ENCODE measurements at regions not wholly inside any gene's neighbourhood (a gene's known extent, or its start where the extent isn't known, plus 50 kb on each side); places are given as distances from the start of the nearest gene placed in this dataset.
"Not testable (repeated sequence)": the region's sequence is repeated elsewhere in the genome, so short reads cannot be mapped to it uniquely, and the experiment has no call there.

GRCh38 chr9:87781331-87781730, 55.4 kb downstream of the CTSL start:
- no peaks in the 10 kb centered on the region for H3K4me1 ChIP-seq (ENCODE audit: control insufficient read depth in 2 of 2, insufficient read depth in 2 of 2, low read length in 2 of 2)
- H3K27me3 ChIP-seq (ENCODE audit: control insufficient read depth in 2 of 2, insufficient read depth in 2 of 2, low read length in 2 of 2): no peaks in the 10 kb centered on the region
- no peak overlapping the region for H3K27ac ChIP-seq (ENCODE audit: low read depth in 2 of 2, low read length in 2 of 2)
- no peak overlapping the region for H3K9ac ChIP-seq (ENCODE audit: low read depth in 1 of 2, low read length in 2 of 2)
- no peaks in the 10 kb centered on the region for H3K9me3 ChIP-seq (ENCODE audit: control insufficient read depth in 2 of 2, low read length in 2 of 2)
- H3K36me3 ChIP-seq (ENCODE audit: control insufficient read depth in 2 of 2, insufficient read depth in 2 of 2, low read length in 2 of 2): no peaks in the 10 kb centered on the region
- no peak overlapping the region for H3K4me3 ChIP-seq (ENCODE audit: low read length in 2 of 2)

GRCh38 chr9:87783180-87783579, 57.3 kb downstream of the CTSL start:
- no peaks in the 10 kb centered on the region for H3K4me1 ChIP-seq (ENCODE audit: control insufficient read depth in 2 of 2, insufficient read depth in 2 of 2, low read length in 2 of 2)
- H3K36me3 ChIP-seq (ENCODE audit: control insufficient read depth in 2 of 2, insufficient read depth in 2 of 2, low read length in 2 of 2): no peaks in the 10 kb centered on the region
- H3K4me3 ChIP-seq (ENCODE audit: low read length in 2 of 2): no peak overlapping the region
- no peaks in the 10 kb centered on the region for H3K9me3 ChIP-seq (ENCODE audit: control insufficient read depth in 2 of 2, low read length in 2 of 2)
- H3K27ac ChIP-seq (ENCODE audit: low read depth in 2 of 2, low read length in 2 of 2): no peak overlapping the region
- H3K9ac ChIP-seq (ENCODE audit: low read depth in 1 of 2, low read length in 2 of 2): no peak overlapping the region
- H3K27me3 ChIP-seq (ENCODE audit: control insufficient read depth in 2 of 2, insufficient read depth in 2 of 2, low read length in 2 of 2): no peaks in the 10 kb centered on the region

GRCh38 chr9:87785315-87785970, 59.5 kb downstream of the CTSL start:
- H3K9ac ChIP-seq (ENCODE audit: low read depth in 1 of 2, low read length in 2 of 2); H3K9me3 ChIP-seq (ENCODE audit: control insufficient read depth in 2 of 2, low read length in 2 of 2); H3K4me1 ChIP-seq (ENCODE audit: control insufficient read depth in 2 of 2, insufficient read depth in 2 of 2, low read length in 2 of 2); H3K4me3 ChIP-seq (ENCODE audit: low read length in 2 of 2); H3K36me3 ChIP-seq (ENCODE audit: control insufficient read depth in 2 of 2, insufficient read depth in 2 of 2, low read length in 2 of 2); H3K27me3 ChIP-seq (ENCODE audit: control insufficient read depth in 2 of 2, insufficient read depth in 2 of 2, low read length in 2 of 2); H3K27ac ChIP-seq (ENCODE audit: low read depth in 2 of 2, low read length in 2 of 2): not testable (repeated sequence)

GRCh38 chr9:87786423-87786822, 60.5 kb downstream of the CTSL start:
- no peaks in the 10 kb centered on the region for H3K4me1 ChIP-seq (ENCODE audit: control insufficient read depth in 2 of 2, insufficient read depth in 2 of 2, low read length in 2 of 2)
- H3K4me3 ChIP-seq (ENCODE audit: low read length in 2 of 2): no peak overlapping the region
- H3K27me3 ChIP-seq (ENCODE audit: control insufficient read depth in 2 of 2, insufficient read depth in 2 of 2, low read length in 2 of 2): no peaks in the 10 kb centered on the region
- H3K27ac ChIP-seq (ENCODE audit: low read depth in 2 of 2, low read length in 2 of 2): no peak overlapping the region
- H3K36me3 ChIP-seq (ENCODE audit: control insufficient read depth in 2 of 2, insufficient read depth in 2 of 2, low read length in 2 of 2): no peaks in the 10 kb centered on the region
- no peaks in the 10 kb centered on the region for H3K9me3 ChIP-seq (ENCODE audit: control insufficient read depth in 2 of 2, low read length in 2 of 2)
- no peak overlapping the region for H3K9ac ChIP-seq (ENCODE audit: low read depth in 1 of 2, low read length in 2 of 2)

DNA sequence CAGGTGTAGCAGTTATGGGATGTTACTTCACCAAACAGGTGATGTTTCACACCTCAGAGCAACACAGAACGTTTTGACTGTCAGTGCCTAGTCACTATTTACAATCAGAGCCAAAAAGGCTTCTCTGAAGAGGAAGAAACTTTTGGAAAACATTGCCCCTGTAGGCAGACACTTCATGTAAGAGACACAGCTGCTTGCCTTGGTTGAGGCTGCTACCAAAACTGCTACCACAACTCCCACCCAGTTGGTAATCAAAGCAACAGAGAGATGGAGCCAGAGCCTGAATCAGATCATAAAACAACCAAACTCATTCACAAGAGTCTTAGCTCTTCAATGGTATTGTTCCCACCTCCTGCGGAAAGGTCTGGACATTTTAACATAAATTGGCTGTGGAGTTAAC, 61.0 kb downstream of the CTSL start:
- Histone ChIP-seq H3K4me3 (ENCODE audit: low read length in 2 of 2) (no peak overlapping the region), H3K27me3 (ENCODE audit: control insufficient read depth in 2 of 2, insufficient read depth in 2 of 2, low read length in 2 of 2) (no peaks in the 10 kb centered on the region), H3K9me3 (ENCODE audit: control insufficient read depth in 2 of 2, low read length in 2 of 2) (no peaks in the 10 kb centered on the region), H3K9ac (ENCODE audit: low read depth in 1 of 2, low read length in 2 of 2) (no peak overlapping the region), H3K36me3 (ENCODE audit: control insufficient read depth in 2 of 2, insufficient read depth in 2 of 2, low read length in 2 of 2) (no peaks in the 10 kb centered on the region), H3K27ac (ENCODE audit: low read depth in 2 of 2, low read length in 2 of 2) (no peak overlapping the region), H3K4me1 (ENCODE audit: control insufficient read depth in 2 of 2, insufficient read depth in 2 of 2, low read length in 2 of 2) (no peaks in the 10 kb centered on the region)

DNA sequence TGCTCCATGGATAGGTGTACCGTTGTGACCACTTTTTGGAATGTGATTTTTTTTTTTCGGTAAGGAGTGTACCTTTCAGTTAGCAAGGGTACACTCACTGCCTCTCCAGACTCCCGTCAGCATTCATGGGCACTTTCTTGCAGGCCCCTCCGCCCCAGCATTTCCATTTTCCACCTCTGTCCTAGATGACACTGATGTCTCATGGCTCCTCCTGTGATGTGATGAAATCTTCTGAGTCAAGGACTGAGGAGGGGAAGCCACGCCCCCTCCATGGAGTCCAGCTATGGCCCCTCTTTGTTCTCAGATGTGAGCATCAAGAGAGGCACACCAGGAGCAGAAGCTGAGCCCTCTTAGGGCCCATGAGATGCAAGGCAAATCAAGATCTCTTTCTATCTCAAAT, 61.8 kb downstream of the CTSL start:
- Histone ChIP-seq H3K27ac (ENCODE audit: low read depth in 2 of 2, low read length in 2 of 2) (no peak overlapping the region), H3K4me3 (ENCODE audit: low read length in 2 of 2) (no peak overlapping the region), H3K9ac (ENCODE audit: low read depth in 1 of 2, low read length in 2 of 2) (no peak overlapping the region), H3K27me3 (ENCODE audit: control insufficient read depth in 2 of 2, insufficient read depth in 2 of 2, low read length in 2 of 2) (no peaks in the 10 kb centered on the region), H3K36me3 (ENCODE audit: control insufficient read depth in 2 of 2, insufficient read depth in 2 of 2, low read length in 2 of 2) (no peaks in the 10 kb centered on the region), H3K4me1 (ENCODE audit: control insufficient read depth in 2 of 2, insufficient read depth in 2 of 2, low read length in 2 of 2) (no peaks in the 10 kb centered on the region), H3K9me3 (ENCODE audit: control insufficient read depth in 2 of 2, low read length in 2 of 2) (no peaks in the 10 kb centered on the region)

DNA sequence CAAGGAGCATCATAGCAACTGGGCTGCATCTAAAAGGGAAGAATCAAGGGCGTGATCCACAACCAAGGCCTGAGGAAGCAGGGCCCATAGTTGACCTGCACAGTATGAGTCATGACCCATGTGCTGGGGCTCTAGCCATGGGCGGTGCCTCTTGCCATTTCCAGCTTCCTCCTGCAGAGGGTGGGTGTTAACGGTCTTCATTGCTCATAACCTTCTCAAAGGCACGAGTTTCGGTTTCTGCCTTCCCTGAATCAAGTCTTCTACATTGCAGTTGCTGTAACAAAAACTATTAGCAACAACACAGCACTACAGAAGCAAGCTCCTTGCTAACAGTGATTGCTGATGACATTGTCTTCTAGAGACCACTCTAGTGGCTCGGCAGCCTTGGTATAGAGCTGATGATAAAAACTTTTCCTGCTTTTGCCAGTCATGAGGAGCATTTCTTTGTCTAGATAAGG, 66.9 kb downstream of the CTSL start:
- Histone ChIP-seq H3K4me1 (ENCODE audit: control insufficient read depth in 2 of 2, insufficient read depth in 2 of 2, low read length in 2 of 2) (no peaks in the 10 kb centered on the region), H3K9me3 (ENCODE audit: control insufficient read depth in 2 of 2, low read length in 2 of 2) (no peaks in the 10 kb centered on the region), H3K27me3 (ENCODE audit: control insufficient read depth in 2 of 2, insufficient read depth in 2 of 2, low read length in 2 of 2) (no peaks in the 10 kb centered on the region), H3K27ac (ENCODE audit: low read depth in 2 of 2, low read length in 2 of 2) (peak overlapping the region; percentile 35 to 49), H3K36me3 (ENCODE audit: control insufficient read depth in 2 of 2, insufficient read depth in 2 of 2, low read length in 2 of 2) (no peaks in the 10 kb centered on the region), H3K9ac (ENCODE audit: low read depth in 1 of 2, low read length in 2 of 2) (no peak overlapping the region), H3K4me3 (ENCODE audit: low read length in 2 of 2) (no peak overlapping the region)

- Histone ChIP-seq H3K4me1 (ENCODE audit: control insufficient read depth in 2 of 2, insufficient read depth in 2 of 2, low read length in 2 of 2) (no peaks in the 10 kb centered on the region), H3K27ac (ENCODE audit: low read depth in 2 of 2, low read length in 2 of 2) (peak overlapping the region; percentile 35 to 49), H3K27me3 (ENCODE audit: control insufficient read depth in 2 of 2, insufficient read depth in 2 of 2, low read length in 2 of 2) (no peaks in the 10 kb centered on the region), H3K36me3 (ENCODE audit: control insufficient read depth in 2 of 2, insufficient read depth in 2 of 2, low read length in 2 of 2) (no peaks in the 10 kb centered on the region), H3K4me3 (ENCODE audit: low read length in 2 of 2) (no peak overlapping the region), H3K9ac (ENCODE audit: low read depth in 1 of 2, low read length in 2 of 2) (no peak overlapping the region), H3K9me3 (ENCODE audit: control insufficient read depth in 2 of 2, low read length in 2 of 2) (no peaks in the 10 kb centered on the region)
Measured at GRCh38 chr9:87793292-87793691, 67.4 kb downstream of the CTSL start.

GRCh38 chr9:87795178-87795577, 69.3 kb downstream of the CTSL start:
- Histone ChIP-seq H3K9me3 (ENCODE audit: control insufficient read depth in 2 of 2, low read length in 2 of 2) (no peaks in the 10 kb centered on the region), H3K36me3 (ENCODE audit: control insufficient read depth in 2 of 2, insufficient read depth in 2 of 2, low read length in 2 of 2) (no peaks in the 10 kb centered on the region), H3K4me1 (ENCODE audit: control insufficient read depth in 2 of 2, insufficient read depth in 2 of 2, low read length in 2 of 2) (no peaks in the 10 kb centered on the region), H3K27ac (ENCODE audit: low read depth in 2 of 2, low read length in 2 of 2) (no peak overlapping the region), H3K9ac (ENCODE audit: low read depth in 1 of 2, low read length in 2 of 2) (no peak overlapping the region), H3K27me3 (ENCODE audit: control insufficient read depth in 2 of 2, insufficient read depth in 2 of 2, low read length in 2 of 2) (no peaks in the 10 kb centered on the region), H3K4me3 (ENCODE audit: low read length in 2 of 2) (no peak overlapping the region)

- Histone ChIP-seq H3K4me1 (ENCODE audit: control insufficient read depth in 2 of 2, insufficient read depth in 2 of 2, low read length in 2 of 2) (no peaks in the 10 kb centered on the region), H3K9me3 (ENCODE audit: control insufficient read depth in 2 of 2, low read length in 2 of 2) (no peaks in the 10 kb centered on the region), H3K36me3 (ENCODE audit: control insufficient read depth in 2 of 2, insufficient read depth in 2 of 2, low read length in 2 of 2) (no peaks in the 10 kb centered on the region), H3K27ac (ENCODE audit: low read depth in 2 of 2, low read length in 2 of 2) (no peak overlapping the region), H3K27me3 (ENCODE audit: control insufficient read depth in 2 of 2, insufficient read depth in 2 of 2, low read length in 2 of 2) (no peaks in the 10 kb centered on the region), H3K9ac (ENCODE audit: low read depth in 1 of 2, low read length in 2 of 2) (no peak overlapping the region), H3K4me3 (ENCODE audit: low read length in 2 of 2) (no peak overlapping the region)
Measured at GRCh38 chr9:87796196-87796595, 70.3 kb downstream of the CTSL start.
